Skin epidermis (tissue), 12 donors: ENCODE measurements at regions not wholly inside any gene's neighbourhood (a gene's known extent, or its start where the extent isn't known, plus 50 kb on each side); places are given as distances from the start of the nearest gene placed in this dataset.

Experiments used
- H3K27ac ChIP-seq, 21 experiments: fragments of 200-600 bp; sonication (generic) in 11 of 21; one replicate each; pipeline ENCODE4 v1.5.0; 2020; ENCODE audit warnings: mild to moderate bottlenecking in 3 of 21, inconsistent platforms in 2 of 21, moderate library complexity in 2 of 21
- H3K4me3 ChIP-seq, 7 experiments: fragments of 200-600 bp; sonication (generic) in 2 of 7; one replicate each; pipeline ENCODE4 v1.5.0; 2020; ENCODE audit warnings: inconsistent platforms in 2 of 7, mild to moderate bottlenecking in 2 of 7, moderate library complexity in 1 of 7

- no peak overlapping the region for H3K27ac ChIP-seq
- H3K4me3 ChIP-seq, result no peak overlapping the region
These were observed 121.9 kb upstream of the NFIB start for GRCh38 chr9:14435871-14436270.

DNA sequence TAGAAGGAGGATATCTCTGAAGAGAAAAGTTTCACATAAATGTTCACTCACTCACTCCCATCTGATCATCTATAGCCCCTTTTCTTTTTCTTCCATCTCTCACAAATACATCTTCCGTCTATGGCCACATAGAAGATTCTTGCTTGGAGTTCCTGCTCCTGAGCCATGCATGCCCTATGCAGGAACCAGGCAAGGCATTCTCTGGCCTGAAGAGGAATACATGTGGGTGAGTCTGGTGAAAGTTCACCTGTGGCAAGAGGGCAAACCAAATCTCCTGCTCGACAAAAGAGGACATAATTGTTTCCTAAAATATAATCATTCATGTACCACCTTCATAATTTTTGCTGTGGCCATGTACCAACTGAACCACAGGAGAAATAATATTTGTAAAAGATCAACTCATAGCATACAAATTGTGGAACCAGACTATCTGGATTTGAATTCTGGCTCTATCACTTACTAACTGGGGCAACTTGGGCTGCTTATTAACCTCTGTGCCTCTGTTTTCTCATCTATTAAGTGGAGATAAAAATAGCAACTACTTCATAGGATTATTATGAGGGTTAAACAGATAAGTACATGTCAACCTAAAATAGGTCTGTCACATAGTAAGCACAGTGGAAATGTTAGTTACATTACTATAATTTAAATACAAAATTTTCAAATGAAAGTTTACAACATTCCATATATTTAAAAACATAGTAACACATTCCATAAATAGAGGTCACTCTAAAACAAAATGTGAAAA is 121.2 kb upstream of the NFIB start:
- peak overlapping the region in 1 of 21 experiments; percentile 19 for H3K27ac ChIP-seq
- H3K4me3 ChIP-seq, result no peak overlapping the region

- Histone ChIP-seq H3K4me3 (no peak overlapping the region), H3K27ac (peak overlapping the region in 1 of 21 experiments; percentile 0)
These were observed 120.2 kb upstream of the NFIB start for GRCh38 chr9:14434158-14434504.

GRCh38 chr9:14433351-14434157 is 119.6 kb upstream of the NFIB start:
- H3K27ac ChIP-seq, result no peak overlapping the region
- H3K4me3 ChIP-seq, result no peak overlapping the region

- Histone ChIP-seq H3K27ac (no peak overlapping the region), H3K4me3 (no peak overlapping the region)
These were observed 118.9 kb upstream of the NFIB start for GRCh38 chr9:14432666-14433350.

GRCh38 chr9:14428781-14429230 is 114.9 kb upstream of the NFIB start:
- Histone ChIP-seq H3K27ac (no peak overlapping the region), H3K4me3 (no peak overlapping the region)

DNA sequence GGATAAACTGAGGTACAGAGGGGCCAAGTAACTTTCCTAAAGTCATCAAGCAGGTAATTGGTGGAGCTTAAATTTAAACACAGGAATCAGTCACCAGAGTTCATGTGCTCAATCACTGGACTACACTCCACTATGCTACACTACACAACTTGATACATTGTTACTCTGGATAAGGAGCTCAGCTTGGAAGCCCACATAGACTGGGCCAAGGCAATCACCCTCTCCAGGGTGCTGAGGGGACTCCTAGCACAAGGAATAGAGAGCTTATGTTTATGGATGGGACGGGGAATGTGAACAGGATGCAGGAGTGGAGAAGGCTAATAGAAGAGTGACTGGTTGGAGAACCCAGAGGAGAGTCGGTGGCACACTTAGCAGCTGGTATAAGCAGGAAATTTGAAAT is 113.5 kb upstream of the NFIB start:
- H3K4me3 ChIP-seq, result no peak overlapping the region
- no peak overlapping the region for H3K27ac ChIP-seq

DNA sequence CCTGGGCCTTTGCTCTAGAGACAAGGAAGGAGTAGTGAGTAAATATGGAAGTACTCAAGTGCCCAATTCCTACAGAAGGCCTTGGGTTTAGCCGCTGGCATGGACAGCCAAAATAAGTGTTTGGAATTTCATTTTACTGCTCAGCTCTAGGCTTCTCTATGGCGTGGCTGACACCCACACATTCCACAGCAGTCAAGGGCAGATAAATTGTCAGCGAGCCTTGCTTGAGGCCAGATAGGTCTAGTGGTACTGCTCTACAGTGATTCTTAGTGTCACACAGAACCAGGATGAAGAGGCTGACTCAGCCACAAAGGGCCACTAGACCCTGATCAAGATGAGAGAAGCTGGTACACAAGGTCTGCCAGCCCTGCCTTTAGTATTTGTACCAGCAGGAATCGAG is 111.0 kb upstream of the NFIB start:
- Histone ChIP-seq H3K27ac (no peak overlapping the region), H3K4me3 (no peak overlapping the region)

- no peak overlapping the region for H3K27ac ChIP-seq
These were observed 110.3 kb upstream of the NFIB start for GRCh38 chr9:14424289-14424688.

DNA sequence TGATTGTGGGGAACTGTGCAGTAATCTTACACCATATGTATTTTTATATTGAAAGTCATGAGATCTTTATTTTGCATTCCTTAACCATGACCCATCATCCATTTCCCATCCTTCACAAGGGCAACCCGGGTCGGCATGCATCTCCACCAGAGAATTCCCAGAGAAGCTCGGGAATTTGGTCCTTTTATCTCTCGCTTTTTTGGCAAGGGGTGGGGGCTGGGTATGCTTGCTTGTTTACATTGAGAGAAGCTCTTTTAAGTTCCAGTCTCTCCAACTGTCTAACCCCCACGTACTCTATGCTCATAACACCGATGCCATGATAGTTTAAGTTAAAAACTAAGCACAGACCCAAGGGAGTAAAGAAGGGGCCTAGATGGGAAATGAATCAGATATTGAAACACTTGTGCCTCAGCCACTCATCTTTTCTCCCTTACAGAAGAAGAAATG is 109.9 kb upstream of the NFIB start:
- Histone ChIP-seq H3K27ac (no peak overlapping the region), H3K4me3 (no peak overlapping the region)

More at GRCh38 chr9:14424289-14424688, 110.3 kb upstream of the NFIB start:
- H3K4me3 ChIP-seq, result no peak overlapping the region

- no peak overlapping the region for H3K4me3 ChIP-seq
- no peak overlapping the region for H3K27ac ChIP-seq
These were observed 107.3 kb upstream of the NFIB start for GRCh38 chr9:14421291-14421690.

- Histone ChIP-seq H3K27ac (peak overlapping the region in 2 of 21 experiments; percentile 20 to 60), H3K4me3 (no peak overlapping the region)
These were observed 105.3 kb upstream of the NFIB start for GRCh38 chr9:14418941-14419937.

DNA sequence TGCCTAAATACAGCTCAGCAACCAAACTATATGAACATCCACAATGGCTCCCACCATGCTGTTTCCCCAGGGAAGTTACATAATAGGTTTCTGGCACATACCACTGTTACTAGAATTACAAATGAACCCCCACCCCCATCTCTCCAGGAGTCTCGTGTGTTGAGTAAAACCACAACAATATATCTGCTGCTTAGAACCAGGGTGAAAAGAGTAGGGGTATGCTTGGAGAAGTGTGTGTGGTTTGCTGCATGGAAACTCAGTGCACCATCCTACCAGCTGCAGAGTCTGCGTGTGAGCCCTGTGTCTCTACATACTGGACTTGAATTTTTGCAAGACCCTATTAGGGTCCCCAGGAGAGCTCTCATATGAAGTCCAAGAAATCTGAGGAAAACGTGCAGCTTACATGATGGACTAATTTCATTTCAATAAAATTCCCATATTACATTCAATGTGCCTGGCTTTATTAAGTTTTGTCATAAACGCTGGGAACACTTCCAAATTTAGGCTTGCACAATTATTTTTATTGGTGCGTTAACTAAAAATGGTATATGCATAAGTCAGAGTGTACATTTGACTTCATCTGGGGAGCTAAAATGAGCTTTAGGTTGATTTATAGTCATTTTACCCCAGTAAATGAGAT is 104.5 kb upstream of the NFIB start:
- H3K4me3 ChIP-seq, result no peak overlapping the region
- peak overlapping the region in 1 of 21 experiments; percentile 20 for H3K27ac ChIP-seq

- no peak overlapping the region for H3K27ac ChIP-seq
These were observed 103.3 kb upstream of the NFIB start for GRCh38 chr9:14417237-14417636.

DNA sequence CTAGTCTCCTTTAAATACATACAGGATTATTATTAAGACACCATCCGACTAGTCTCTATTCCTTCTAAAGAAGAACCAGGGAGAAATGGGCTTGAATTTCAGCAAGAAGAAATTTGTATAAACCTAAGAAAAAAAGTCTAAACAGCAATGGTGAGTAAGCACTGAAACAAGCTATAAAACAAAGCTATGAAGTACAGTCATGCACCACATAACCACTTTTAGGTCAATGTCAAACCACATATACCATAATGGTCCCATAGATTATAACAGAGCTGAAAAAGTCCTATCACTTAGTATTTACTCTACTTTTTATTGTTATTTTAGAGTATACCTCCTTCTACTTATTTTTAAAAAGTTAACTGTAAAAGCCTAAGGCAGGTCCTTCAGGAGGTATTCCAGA is 102.0 kb upstream of the NFIB start:
- H3K4me3 ChIP-seq, result no peak overlapping the region
- no peak overlapping the region for H3K27ac ChIP-seq

More at GRCh38 chr9:14417237-14417636, 103.3 kb upstream of the NFIB start:
- no peak overlapping the region for H3K4me3 ChIP-seq

DNA sequence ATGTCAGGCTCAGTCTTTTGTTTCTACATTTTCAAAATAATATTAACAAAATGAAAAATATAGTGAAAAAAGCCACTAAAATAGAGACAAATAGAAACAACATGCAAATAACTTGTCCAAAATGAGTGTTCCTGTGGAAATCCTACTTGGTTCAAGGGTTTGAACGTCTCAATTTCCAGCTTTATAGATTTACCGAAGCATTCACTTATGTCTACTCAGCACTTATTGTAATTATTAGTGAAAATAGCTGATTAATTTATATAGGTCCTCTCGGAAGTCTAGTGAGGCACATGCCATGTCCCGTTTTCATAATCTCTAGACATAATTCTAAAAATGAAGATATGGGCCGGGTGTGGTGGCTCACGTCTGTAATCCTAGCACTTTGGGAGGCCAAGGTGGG is 99.9 kb upstream of the NFIB start:
- no peak overlapping the region for H3K4me3 ChIP-seq
- H3K27ac ChIP-seq, result no peak overlapping the region

DNA sequence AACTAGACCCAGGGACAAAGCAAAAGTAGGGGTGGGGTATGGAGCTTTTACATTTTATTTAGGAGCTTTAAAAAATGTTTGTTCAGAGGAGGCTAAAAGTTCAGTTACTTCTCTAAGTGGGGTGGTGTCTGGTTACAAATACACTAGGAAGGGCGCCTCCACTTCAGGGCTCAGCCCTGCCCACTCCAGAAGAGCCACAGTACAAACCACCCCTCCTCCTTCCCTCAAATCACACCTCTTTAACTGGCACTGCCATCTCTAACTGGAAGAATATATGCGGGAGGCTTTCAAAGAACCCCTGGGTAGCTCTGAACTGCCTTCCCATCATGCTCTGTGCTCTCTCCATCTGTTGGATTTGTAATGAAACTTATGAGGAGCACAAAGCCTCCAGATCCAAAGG is 98.8 kb upstream of the NFIB start:
- H3K4me3 ChIP-seq, result no peak overlapping the region
- no peak overlapping the region for H3K27ac ChIP-seq

DNA sequence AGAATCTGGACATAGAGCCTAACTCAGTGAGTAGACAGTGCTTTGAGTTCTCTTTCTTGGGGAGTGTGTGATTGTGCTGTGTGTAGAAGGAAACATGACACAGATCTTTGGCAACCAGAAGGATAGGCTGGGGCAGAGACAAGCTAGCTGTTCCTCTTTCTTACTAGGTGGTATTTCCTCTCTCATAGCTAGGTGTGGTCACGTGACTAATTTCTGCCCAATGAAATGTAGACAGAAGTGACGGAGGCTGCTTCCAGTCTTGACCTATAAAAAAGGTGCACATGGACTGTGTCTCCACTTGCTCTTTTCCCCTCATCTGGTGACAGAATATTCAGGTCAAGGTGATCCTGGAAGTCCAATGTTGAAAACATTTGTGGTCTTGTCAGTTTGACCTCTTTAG is 92.5 kb upstream of the NFIB start:
- Histone ChIP-seq H3K27ac (no peak overlapping the region), H3K4me3 (no peak overlapping the region)

GRCh38 chr9:14405176-14405706 is 91.3 kb upstream of the NFIB start:
- Histone ChIP-seq H3K27ac (no peak overlapping the region), H3K4me3 (no peak overlapping the region)
